Neuronal stem cell (in vitro differentiated cells): ENCODE measurements at regions not wholly inside any gene's neighbourhood (a gene's known extent, or its start where the extent isn't known, plus 50 kb on each side); places are given as distances from the start of the nearest gene placed in this dataset.
"Not testable (repeated sequence)": the region's sequence is repeated elsewhere in the genome, so short reads cannot be mapped to it uniquely, and the experiment has no call there.

Experiments
- DNase-seq: peaks from one replicate; pipeline ENCODE4 v3.0.0-alpha.2; 2013; ENCODE audit warnings: low spot score
- H2AFZ ChIP-seq: one replicate; pipeline ENCODE4 v1.6.1; 2013; ENCODE audit warnings: mild to moderate bottlenecking, low read length, inconsistent platforms
- H2AK5ac ChIP-seq: 2 replicates; pipeline ENCODE4 v1.6.1; 2013; ENCODE audit warnings: low read depth, mild to moderate bottlenecking, inconsistent platforms, low read length, moderate library complexity, mixed read lengths
- H2BK120ac ChIP-seq: 2 replicates; pipeline ENCODE4 v1.6.1; 2013; ENCODE audit warnings: low read depth, mild to moderate bottlenecking, inconsistent platforms, low read length, moderate library complexity, mixed read lengths
- H2BK12ac ChIP-seq: one replicate; pipeline ENCODE4 v1.6.1; 2013; ENCODE audit warnings: low read length, inconsistent platforms
- H2BK15ac ChIP-seq: 2 replicates; pipeline ENCODE4 v1.6.1; 2013; ENCODE audit warnings: mild to moderate bottlenecking, low read length, inconsistent platforms, mixed read lengths
- H2BK5ac ChIP-seq: one replicate; pipeline ENCODE4 v1.6.1; 2013; ENCODE audit warnings: inconsistent platforms, mild to moderate bottlenecking, low read length, moderate library complexity
- H3K14ac ChIP-seq: one replicate; pipeline ENCODE4 v1.6.1; 2013; ENCODE audit warnings: low read length, inconsistent platforms
- H3K18ac ChIP-seq: 2 replicates; pipeline ENCODE4 v1.6.1; 2013; ENCODE audit warnings: low read length, inconsistent platforms
- H3K23ac ChIP-seq: 2 replicates; pipeline ENCODE4 v1.6.1; 2013; ENCODE audit warnings: low read depth, mild to moderate bottlenecking, mixed read lengths, low read length, inconsistent platforms; ENCODE audit not compliant: poor library complexity
- H3K27ac ChIP-seq: replicated peaks from 3 replicates; pipeline ENCODE4 v1.5.1; 2013; ENCODE audit warnings: low read length, inconsistent platforms
- H3K27me3 ChIP-seq, 3 experiments: 2 replicates each; pipeline ENCODE4 v1.6.1; 2013; ENCODE audit warnings: low read length in 3 of 3, mild to moderate bottlenecking in 2 of 3, inconsistent platforms in 1 of 3, low read depth in 1 of 3, mixed read lengths in 1 of 3, moderate library complexity in 1 of 3; ENCODE audit not compliant: control insufficient read depth in 3 of 3, insufficient read depth in 3 of 3
- H3K36me3 ChIP-seq, 2 donors: replicated peaks in 1 of 2; 2 replicates each; pipeline ENCODE4 v1.6.1; 2013; ENCODE audit warnings: low read length in 2 of 2; ENCODE audit not compliant: control insufficient read depth in 2 of 2, insufficient read depth in 2 of 2
- H3K4ac ChIP-seq: 2 replicates; pipeline ENCODE4 v1.6.1; 2013; ENCODE audit warnings: inconsistent platforms, mild to moderate bottlenecking, low read length, moderate library complexity
- H3K4me1 ChIP-seq, 2 donors: 1 replicate in 1 of 2; 2 replicates in 1 of 2; pipeline ENCODE4 v1.6.1; 2013; ENCODE audit warnings: low read length in 2 of 2, low read depth in 1 of 2; ENCODE audit not compliant: control insufficient read depth in 2 of 2, insufficient read depth in 1 of 2
- H3K4me2 ChIP-seq: one replicate; pipeline ENCODE4 v1.6.1; 2013; ENCODE audit warnings: mild to moderate bottlenecking, low read length, inconsistent platforms; ENCODE audit not compliant: insufficient read depth, poor library complexity, severe bottlenecking
- H3K4me3 ChIP-seq, 2 donors: 2 replicates each; pipeline ENCODE4 v1.5.1; 2013; ENCODE audit warnings: low read length in 2 of 2, mild to moderate bottlenecking in 2 of 2, inconsistent platforms in 1 of 2, moderate library complexity in 1 of 2
- H3K79me1 ChIP-seq: one replicate; pipeline ENCODE4 v1.6.1; 2013; ENCODE audit warnings: low read depth, mild to moderate bottlenecking, inconsistent platforms, low read length, moderate library complexity
- H3K9ac ChIP-seq: one replicate; pipeline ENCODE4 v1.6.1; 2013; ENCODE audit warnings: mild to moderate bottlenecking, low read depth, low read length, inconsistent platforms; ENCODE audit not compliant: poor library complexity
- H3K9me3 ChIP-seq, 2 donors: replicated peaks in 1 of 2; 2 replicates each; pipeline versions ENCODE3 to v1.6.1; 2013; ENCODE audit warnings: low read length in 2 of 2, mild to moderate bottlenecking in 2 of 2, inconsistent platforms in 1 of 2, low read depth in 1 of 2, mixed read lengths in 1 of 2, moderate library complexity in 1 of 2; ENCODE audit not compliant: control insufficient read depth in 2 of 2, insufficient read depth in 1 of 2
- H4K8ac ChIP-seq: one replicate; pipeline ENCODE4 v1.6.1; 2013; ENCODE audit warnings: low read depth, mild to moderate bottlenecking, inconsistent platforms, low read length, moderate library complexity
- H4K91ac ChIP-seq: one replicate; pipeline ENCODE4 v1.6.1; 2013; ENCODE audit warnings: low read length, low read depth, mild to moderate bottlenecking, inconsistent platforms; ENCODE audit not compliant: poor library complexity
- WGBS, 2 donors: extraction: QIAGEN DNeasy Blood & Tissue Kit; methylation state at CpG; one replicate each; pipeline ENCODE4 v1.1.7; 2013; ENCODE audit warnings: missing lambda C conversion rate in 2 of 2, mixed read lengths in 1 of 2; ENCODE audit not compliant: insufficient read length in 2 of 2, insufficient replicate concordance in 1 of 2; ENCODE audit errors: extremely low coverage in 2 of 2; 5-methylcytosine and 5-hydroxymethylcytosine counted together

- Histone ChIP-seq H3K27ac (no peak overlapping the region), H3K14ac (no peak overlapping the region)
- no CpG with 5 or more reads among the region's 14 CpGs for WGBS, 2 donors
Observed at GRCh38 chr4:57303012-57303751, 193.0 kb upstream of the IGFBP7 start.

GRCh38 chr4:57300300-57300699 is 190.1 kb upstream of the IGFBP7 start:
- H3K23ac ChIP-seq, H3K9ac ChIP-seq, H2AFZ ChIP-seq, H2AK5ac ChIP-seq, H3K4me1 ChIP-seq, H3K27ac ChIP-seq, H4K8ac ChIP-seq, H3K4ac ChIP-seq, H3K4me3 ChIP-seq, DNase-seq, H3K9me3 ChIP-seq, H2BK120ac ChIP-seq, H2BK15ac ChIP-seq, H2BK5ac ChIP-seq, H3K27me3 ChIP-seq, H2BK12ac ChIP-seq, H3K18ac ChIP-seq, H3K36me3 ChIP-seq, H3K79me1 ChIP-seq, H3K4me2 ChIP-seq, H4K91ac ChIP-seq: not testable (repeated sequence)
- WGBS, 2 donors = no CpG with 5 or more reads among the region's 23 CpGs
- H3K14ac ChIP-seq = peak overlapping the region; percentile 38

More at GRCh38 chr4:57303012-57303751, 193.0 kb upstream of the IGFBP7 start:
- Histone ChIP-seq H4K91ac (no peak overlapping the region), H2BK120ac (no peak overlapping the region), H2BK12ac (no peak overlapping the region), H4K8ac (no peak overlapping the region), H3K9me3 (peaks cover 0 to 2% of the 10 kb centered on the region in 2 donors), H3K4ac (no peak overlapping the region), H3K23ac (no peak overlapping the region), H3K36me3 (no peaks in the 10 kb centered on the region), H3K79me1 (peaks cover 1% of the 10 kb centered on the region), H3K4me3 (no peak overlapping the region), H3K9ac (no peak overlapping the region), H3K4me2 (no peak overlapping the region), H2BK15ac (no peak overlapping the region), H2AFZ (no peak overlapping the region), H3K27me3 (no peaks in the 10 kb centered on the region), H3K18ac (no peak overlapping the region), H2BK5ac (no peak overlapping the region), H3K4me1 (no peaks in the 10 kb centered on the region), H2AK5ac (no peak overlapping the region)
- DNase-seq = no peak

DNA sequence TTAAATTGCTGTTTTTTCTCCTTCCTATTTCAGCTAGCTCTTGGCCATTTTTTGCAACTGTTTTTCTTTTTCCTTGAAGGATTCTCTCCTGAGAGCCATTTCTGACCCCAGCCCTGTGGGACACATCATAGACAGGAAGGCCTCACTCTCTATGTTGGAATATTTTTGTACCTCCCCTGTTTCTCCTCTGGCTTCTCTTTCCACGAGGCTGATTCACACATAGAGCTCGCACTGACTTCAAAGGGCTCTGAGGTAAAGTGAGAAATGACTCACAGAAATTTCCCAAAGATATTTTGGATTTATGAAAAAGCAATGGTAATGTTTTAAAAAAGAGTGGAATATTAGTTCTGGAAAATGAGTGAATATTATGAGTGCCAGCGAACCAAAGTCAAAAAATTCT is 181.7 kb upstream of the IGFBP7 start:
- Histone ChIP-seq H3K23ac (no peak overlapping the region), H3K9me3 (no peaks in the 10 kb centered on the region), H2BK15ac (no peak overlapping the region), H3K4me2 (no peak overlapping the region), H4K91ac (no peak overlapping the region), H3K14ac (no peak overlapping the region), H2BK120ac (no peak overlapping the region), H2AK5ac (no peak overlapping the region), H3K9ac (no peak overlapping the region), H3K18ac (no peak overlapping the region), H3K27ac (no peak overlapping the region), H3K4ac (no peak overlapping the region), H4K8ac (no peak overlapping the region), H2BK12ac (no peak overlapping the region), H3K4me1 (no peaks in the 10 kb centered on the region), H3K36me3 (no peaks in the 10 kb centered on the region), H2BK5ac (no peak overlapping the region), H3K27me3 (no peaks in the 10 kb centered on the region), H3K79me1 (no peaks in the 10 kb centered on the region), H2AFZ (no peak overlapping the region), H3K4me3 (no peak overlapping the region)
- DNase-seq = no peak
- WGBS, 2 donors = no CpG with 5 or more reads among the region's 3 CpGs

GRCh38 chr4:57287687-57288604 is 177.8 kb upstream of the IGFBP7 start:
- no peaks in the 10 kb centered on the region for H3K36me3 ChIP-seq
- no peak overlapping the region for H3K23ac ChIP-seq
- no peaks in the 10 kb centered on the region for H3K9me3 ChIP-seq
- no peak overlapping the region for H2BK120ac ChIP-seq
- H3K4ac ChIP-seq = no peak overlapping the region
- no peaks in the 10 kb centered on the region for H3K27me3 ChIP-seq
- no peak overlapping the region for H2BK12ac ChIP-seq
- H2BK5ac ChIP-seq = no peak overlapping the region
- no peak overlapping the region for H3K4me2 ChIP-seq
- H4K8ac ChIP-seq = no peak overlapping the region
- H3K4me3 ChIP-seq = no peak overlapping the region
- no peak overlapping the region for H3K27ac ChIP-seq
- no peak overlapping the region for H3K9ac ChIP-seq
- no peak overlapping the region for H2AFZ ChIP-seq
- H3K4me1 ChIP-seq = no peaks in the 10 kb centered on the region
- H4K91ac ChIP-seq = no peak overlapping the region
- WGBS, 2 donors = no CpG with 5 or more reads among the region's 5 CpGs
- no peak overlapping the region for H3K18ac ChIP-seq
- no peak for DNase-seq
- no peak overlapping the region for H2BK15ac ChIP-seq
- H2AK5ac ChIP-seq = no peak overlapping the region
- no peak overlapping the region for H3K14ac ChIP-seq
- no peaks in the 10 kb centered on the region for H3K79me1 ChIP-seq
